Upper lobe of left lung (tissue), 6 donors: ENCODE measurements at regions not wholly inside any gene's neighbourhood (a gene's known extent, or its start where the extent isn't known, plus 50 kb on each side); places are given as distances from the start of the nearest gene placed in this dataset.

Source experiments
- ATAC-seq, 2 donors: fragments of 200-7000 bp; cut with Tn5 transposase; one replicate each; pipeline ENCODE4 v1.9.1; 2022; ENCODE audit warnings: mild to moderate bottlenecking in 2 of 2, moderate library complexity in 2 of 2; ENCODE audit not compliant: low FRiP score in 2 of 2
- DNase-seq, 2 donors: peaks; one replicate each; pipeline ENCODE4 v3.0.0-alpha.2; 2019 to 2020
- H3K27ac ChIP-seq, 4 donors: fragments of 200-600 bp; sonication (generic); one replicate each; pipeline ENCODE4 v1.5.1; 2016 to 2019
- H3K27me3 ChIP-seq, 4 donors: fragments of 200-600 bp; sonication (generic); one replicate each; pipeline ENCODE4 v1.5.1; 2017 to 2019
- H3K36me3 ChIP-seq, 4 donors: fragments of 200-600 bp; sonication (generic); one replicate each; pipeline ENCODE4 v1.5.1; 2016 to 2019
- H3K4me1 ChIP-seq, 4 donors: fragments of 200-600 bp; sonication (generic); one replicate each; pipeline ENCODE4 v1.5.1; 2018 to 2019
- H3K4me3 ChIP-seq, 4 donors: fragments of 200-600 bp; sonication (generic); one replicate each; pipeline ENCODE4 v1.5.1; 2017 to 2019; ENCODE audit warnings: mild to moderate bottlenecking in 2 of 4, moderate library complexity in 1 of 4
- H3K9me3 ChIP-seq, 4 donors: fragments of 200-600 bp; sonication (generic); one replicate each; pipeline ENCODE4 v1.5.1; 2018 to 2019
- EP300 ChIP-seq, 4 donors: sonication (generic); formaldehyde crosslinking; IDR thresholded peaks; one replicate each; pipeline ENCODE4 v1.5.1; 2017; ENCODE audit warnings: antibody characterized with exemption in 4 of 4, control low read depth in 2 of 4
- POLR2A ChIP-seq, 4 donors: fragments of 450-650 bp; IDR thresholded peaks; one replicate each; pipeline ENCODE4 v1.5.1; 2016 to 2017; ENCODE audit warnings: antibody characterized with exemption in 4 of 4, mild to moderate bottlenecking in 2 of 4
- POLR2AphosphoS5 ChIP-seq, 2 donors: sonication (generic); formaldehyde crosslinking; IDR thresholded peaks; one replicate each; pipeline ENCODE4 v1.5.1; 2017; ENCODE audit warnings: antibody characterized with exemption in 2 of 2
- WGBS, 2 donors: methylation state at CpG; one replicate each; pipeline ENCODE4 v1.1.5; 2017 to 2018; 5-methylcytosine and 5-hydroxymethylcytosine counted together
- TF ChIP-seq, protein P1 (sequence below), 6 experiments: fragments of 450-650 bp in 4 of 6; fragments of 200-600 bp in 2 of 6; sonication (generic) in 2 of 6; IDR thresholded peaks; one replicate each; pipeline ENCODE4 v1.5.1; 2016 to 2019; ENCODE audit warnings: antibody characterized with exemption in 6 of 6
- donor health status: DM: no; HTN: no; CAD: no; lungs with moderate emphysema.
- donor health status: DM: no; HTN: yes; CAD: no; lungs with severe emphysema.

DNA sequence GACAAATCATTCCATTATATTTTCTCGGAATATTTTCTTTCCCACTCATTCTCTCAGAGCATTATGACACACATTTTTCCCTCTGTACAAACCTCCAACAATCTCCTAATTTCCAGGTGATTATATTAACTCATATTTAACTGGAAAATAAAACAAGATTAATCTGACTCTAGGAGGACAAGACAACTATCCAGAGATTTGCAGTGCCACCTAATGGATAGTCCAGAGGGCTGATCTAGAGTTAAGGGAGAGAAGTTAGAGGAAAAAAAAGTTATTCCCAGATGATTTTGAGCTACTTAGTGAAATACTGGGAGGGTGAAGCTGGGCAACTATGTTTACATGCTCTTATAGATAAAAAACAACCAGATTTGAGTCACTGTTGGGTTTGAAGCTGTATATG, 161.7 kb downstream of the ALX1 start:
- Histone ChIP-seq H3K27me3 (no peaks in the 10 kb centered on the region), H3K9me3 (no peaks in the 10 kb centered on the region), H3K27ac (no peak overlapping the region), H3K4me1 (peaks cover 0 to 7% (median 5%) of the 10 kb centered on the region in 4 donors), H3K36me3 (no peaks in the 10 kb centered on the region), H3K4me3 (no peak overlapping the region)
- 74 to 81% methylated on average over 1 of the region's 1 CpG for WGBS, 2 donors
- TF ChIP-seq POLR2AphosphoS5 (IDR thresholded peaks at IDR 0.05) (no peak), EP300 (IDR thresholded peaks at IDR 0.05) (no peak), POLR2A (IDR thresholded peaks at IDR 0.05) (no peak)
- TF ChIP-seq, protein P1, sequence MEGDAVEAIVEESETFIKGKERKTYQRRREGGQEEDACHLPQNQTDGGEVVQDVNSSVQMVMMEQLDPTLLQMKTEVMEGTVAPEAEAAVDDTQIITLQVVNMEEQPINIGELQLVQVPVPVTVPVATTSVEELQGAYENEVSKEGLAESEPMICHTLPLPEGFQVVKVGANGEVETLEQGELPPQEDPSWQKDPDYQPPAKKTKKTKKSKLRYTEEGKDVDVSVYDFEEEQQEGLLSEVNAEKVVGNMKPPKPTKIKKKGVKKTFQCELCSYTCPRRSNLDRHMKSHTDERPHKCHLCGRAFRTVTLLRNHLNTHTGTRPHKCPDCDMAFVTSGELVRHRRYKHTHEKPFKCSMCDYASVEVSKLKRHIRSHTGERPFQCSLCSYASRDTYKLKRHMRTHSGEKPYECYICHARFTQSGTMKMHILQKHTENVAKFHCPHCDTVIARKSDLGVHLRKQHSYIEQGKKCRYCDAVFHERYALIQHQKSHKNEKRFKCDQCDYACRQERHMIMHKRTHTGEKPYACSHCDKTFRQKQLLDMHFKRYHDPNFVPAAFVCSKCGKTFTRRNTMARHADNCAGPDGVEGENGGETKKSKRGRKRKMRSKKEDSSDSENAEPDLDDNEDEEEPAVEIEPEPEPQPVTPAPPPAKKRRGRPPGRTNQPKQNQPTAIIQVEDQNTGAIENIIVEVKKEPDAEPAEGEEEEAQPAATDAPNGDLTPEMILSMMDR (IDR thresholded peaks at IDR 0.05): no peak
- no peak for ATAC-seq
- no peak for DNase-seq

DNA sequence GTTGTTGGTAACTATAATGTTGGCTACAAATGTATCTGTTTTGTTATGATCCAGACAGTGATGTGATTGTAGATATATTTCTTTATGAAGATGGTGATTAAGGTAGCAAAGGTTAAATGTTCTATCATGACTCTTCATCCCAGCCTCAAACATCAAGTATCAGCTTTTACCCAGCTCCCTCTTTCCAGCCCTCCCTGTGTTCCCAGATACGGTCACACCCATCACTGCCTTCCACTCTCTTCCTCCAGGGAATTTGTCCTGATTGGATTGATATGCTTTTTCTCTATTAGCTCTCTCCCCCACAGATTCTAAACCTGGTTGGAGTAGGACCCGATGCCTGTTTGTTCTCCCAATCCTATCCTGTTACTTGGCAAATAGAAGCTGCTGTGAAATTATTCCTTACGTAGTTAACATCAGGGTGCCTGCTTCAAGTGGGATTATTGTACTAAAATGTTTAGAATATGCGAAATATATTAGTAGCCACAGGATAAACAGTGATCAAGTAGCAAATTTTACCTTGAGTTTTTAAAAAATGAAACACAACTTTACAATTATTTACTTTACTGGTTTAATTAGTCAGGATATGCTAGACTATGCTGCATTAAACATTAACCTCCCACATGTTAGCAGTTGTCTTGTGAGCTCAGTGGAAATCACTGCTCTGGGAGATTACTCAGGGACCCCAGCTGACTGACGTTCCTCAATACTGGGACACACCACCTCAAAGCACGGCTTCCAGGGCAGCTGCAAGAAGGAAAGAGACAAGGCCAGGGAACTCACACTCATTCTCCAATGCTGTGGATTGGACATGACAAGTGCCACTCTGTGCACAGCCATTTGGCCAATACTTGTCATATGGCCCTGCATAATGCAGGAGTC, 165.3 kb downstream of the ALX1 start:
- DNase-seq (no peak), ATAC-seq (no peak)
- Histone ChIP-seq H3K27me3 (no peaks in the 10 kb centered on the region), H3K4me3 (no peak overlapping the region), H3K9me3 (no peaks in the 10 kb centered on the region), H3K27ac (no peak overlapping the region), H3K4me1 (peaks cover 0 to 7% (median 0%) of the 10 kb centered on the region in 4 donors), H3K36me3 (no peaks in the 10 kb centered on the region)
- WGBS, 2 donors: 62 to 75% methylated on average over 6 of the region's 6 CpGs
- TF ChIP-seq, protein P1 (IDR thresholded peaks at IDR 0.05): no peak
- TF ChIP-seq POLR2A (IDR thresholded peaks at IDR 0.05) (no peak), EP300 (IDR thresholded peaks at IDR 0.05) (no peak), POLR2AphosphoS5 (IDR thresholded peaks at IDR 0.05) (no peak)

DNA sequence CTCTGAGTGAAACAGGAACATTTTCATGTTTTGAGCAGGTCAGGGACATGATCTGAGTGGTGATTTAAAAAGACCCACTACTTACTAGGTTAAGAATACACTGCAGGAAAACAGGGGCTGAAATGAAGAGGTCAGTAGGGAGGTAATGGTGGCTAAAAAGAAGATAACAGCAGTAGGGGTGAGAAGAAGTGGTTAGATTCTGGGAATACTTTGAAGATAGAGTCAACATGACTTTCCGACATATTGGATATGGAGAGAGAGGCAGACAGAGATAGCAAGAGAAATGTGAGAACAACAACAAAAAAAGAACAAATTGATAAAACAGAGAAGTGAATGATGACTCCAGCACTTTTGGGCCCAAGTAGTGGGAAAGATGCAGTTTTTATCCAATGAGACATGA, 168.0 kb downstream of the ALX1 start:
- Histone ChIP-seq H3K4me3 (no peak overlapping the region), H3K27me3 (no peaks in the 10 kb centered on the region), H3K36me3 (no peaks in the 10 kb centered on the region), H3K9me3 (no peaks in the 10 kb centered on the region), H3K27ac (no peak overlapping the region), H3K4me1 (no peaks in the 10 kb centered on the region)
- ATAC-seq (no peak), DNase-seq (no peak)
- 79 to 81% methylated on average over 1 of the region's 1 CpG for WGBS, 2 donors
- TF ChIP-seq, protein P1 (IDR thresholded peaks at IDR 0.05): no peak
- TF ChIP-seq EP300 (IDR thresholded peaks at IDR 0.05): no peak
- TF ChIP-seq POLR2AphosphoS5 (IDR thresholded peaks at IDR 0.05): no peak
- no peak for TF ChIP-seq POLR2A (IDR thresholded peaks at IDR 0.05)

DNA sequence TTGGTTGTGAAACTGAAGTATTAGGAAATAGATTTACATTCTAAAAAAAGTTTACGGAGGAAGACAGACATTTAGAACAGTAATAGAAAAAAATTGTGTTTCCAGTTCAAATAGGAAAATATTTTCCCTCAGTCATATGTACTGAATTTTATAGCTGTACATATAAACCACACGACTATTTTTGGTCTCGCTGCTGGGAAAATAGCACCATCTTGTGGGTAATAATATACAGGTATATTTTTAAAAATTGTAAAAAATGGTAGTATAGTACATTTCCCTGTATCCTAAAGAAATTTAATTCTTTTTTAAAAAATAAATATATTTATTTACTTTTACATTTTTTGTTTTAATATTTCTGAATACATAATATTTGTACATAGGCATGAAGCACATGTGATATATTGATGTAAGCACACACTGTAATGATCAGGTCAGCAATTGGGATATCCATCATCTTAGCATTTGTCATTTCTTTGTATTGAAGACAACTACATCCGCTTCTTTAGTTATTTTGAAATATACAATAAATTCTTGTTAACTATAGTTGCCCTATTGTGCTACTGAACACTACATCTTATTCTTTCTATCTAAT, 168.6 kb downstream of the ALX1 start:
- 43 to 45% methylated on average over 4 of the region's 4 CpGs for WGBS, 2 donors
- ATAC-seq (no peak), DNase-seq (no peak)
- H3K27me3 ChIP-seq: no peaks in the 10 kb centered on the region
- H3K4me3 ChIP-seq: no peak overlapping the region
- H3K27ac ChIP-seq: no peak overlapping the region
- no peaks in the 10 kb centered on the region for H3K9me3 ChIP-seq
- H3K36me3 ChIP-seq: no peaks in the 10 kb centered on the region
- no peaks in the 10 kb centered on the region for H3K4me1 ChIP-seq
- TF ChIP-seq POLR2A (IDR thresholded peaks at IDR 0.05): no peak
- TF ChIP-seq, protein P1 (IDR thresholded peaks at IDR 0.05): peak in 3 of 6 experiments; percentile 8 to 24 (median 19)
